Muscle layer of duodenum (tissue), 2 donors: ENCODE measurements at regions not wholly inside any gene's neighbourhood (a gene's known extent, or its start where the extent isn't known, plus 50 kb on each side); places are given as distances from the start of the nearest gene placed in this dataset.

ENCODE experiments used
- H3K27ac ChIP-seq: one replicate; pipeline ENCODE4 v1.7.0; 2013; ENCODE audit warnings: mild to moderate bottlenecking, low read length
- H3K27me3 ChIP-seq: one replicate; pipeline ENCODE4 v1.7.0; 2013; ENCODE audit warnings: low read depth, mild to moderate bottlenecking, control low read depth, low read length
- H3K36me3 ChIP-seq, 2 donors: one replicate each; pipeline ENCODE4 v1.7.0; 2013; ENCODE audit warnings: low read length in 2 of 2, control low read depth in 1 of 2, mild to moderate bottlenecking in 1 of 2; ENCODE audit not compliant: insufficient read depth in 2 of 2, control insufficient read depth in 1 of 2
- H3K4me1 ChIP-seq, 2 donors: one replicate each; pipeline ENCODE4 v1.7.0; 2013; ENCODE audit warnings: low read length in 2 of 2, mild to moderate bottlenecking in 2 of 2, control low read depth in 1 of 2, moderate library complexity in 1 of 2; ENCODE audit not compliant: insufficient read depth in 2 of 2, control insufficient read depth in 1 of 2
- H3K4me3 ChIP-seq, 2 donors: one replicate each; pipeline ENCODE4 v1.7.0; 2013; ENCODE audit warnings: low read length in 2 of 2, low read depth in 1 of 2, mild to moderate bottlenecking in 1 of 2
- H3K9me3 ChIP-seq, 2 donors: one replicate each; pipeline ENCODE4 v1.7.0; 2013; ENCODE audit warnings: low read length in 2 of 2, control low read depth in 1 of 2, mild to moderate bottlenecking in 1 of 2; ENCODE audit not compliant: control insufficient read depth in 1 of 2
- donor health status: healthy.

DNA sequence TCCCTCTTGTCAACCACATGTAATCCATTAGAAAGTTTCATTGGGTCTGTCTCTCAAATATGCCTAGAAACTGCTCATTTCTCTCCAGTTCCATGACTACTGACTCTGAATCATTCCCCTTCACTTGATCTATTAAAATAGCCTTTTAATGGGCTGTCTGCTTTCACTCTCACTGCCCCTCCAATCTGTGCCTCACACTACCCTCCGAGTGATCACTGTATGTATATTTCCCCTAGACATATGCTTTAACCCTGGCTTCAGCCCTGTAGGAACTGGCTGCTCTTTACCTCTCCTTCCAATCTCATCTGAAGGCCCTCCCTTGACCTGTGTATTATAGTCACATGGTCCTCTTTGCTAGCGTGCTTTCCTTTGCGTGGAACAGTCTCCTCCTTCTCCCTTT, 282.8 kb upstream of the ADAMTS9 start:
- no peak overlapping the region for H3K27ac ChIP-seq

DNA sequence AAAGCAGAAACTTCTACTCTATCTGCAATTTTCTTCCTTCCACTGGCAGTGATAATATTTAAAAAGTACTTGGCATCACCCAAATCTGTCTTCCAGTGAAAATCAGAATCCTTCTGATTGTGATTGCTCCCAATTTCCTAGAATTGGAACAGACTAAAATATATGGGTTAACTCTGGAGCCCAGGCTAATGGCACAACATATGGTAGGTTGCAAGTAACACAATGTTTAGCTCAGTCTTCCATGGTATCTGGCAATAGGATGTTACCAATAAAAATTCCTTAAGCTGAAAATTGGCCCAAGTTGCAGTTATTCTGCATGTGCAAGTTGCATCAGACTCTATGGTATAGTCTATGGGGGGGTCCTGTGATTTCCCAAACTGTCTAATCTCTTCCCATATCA, 273.5 kb upstream of the ADAMTS9 start:
- Histone ChIP-seq H3K4me3 (no peak overlapping the region), H3K27ac (no peak overlapping the region), H3K36me3 (peaks cover 0 to 6% of the 10 kb centered on the region in 2 donors), H3K4me1 (no peaks in the 10 kb centered on the region), H3K9me3 (no peaks in the 10 kb centered on the region), H3K27me3 (no peaks in the 10 kb centered on the region)

More for the DNA sequence above, 282.8 kb upstream of the ADAMTS9 start:
- H3K4me3 ChIP-seq, result no peak overlapping the region
- peaks cover 0 to 10% of the 10 kb centered on the region in 2 donors for H3K36me3 ChIP-seq
- no peaks in the 10 kb centered on the region for H3K4me1 ChIP-seq
- no peaks in the 10 kb centered on the region for H3K9me3 ChIP-seq
- H3K27me3 ChIP-seq, result no peaks in the 10 kb centered on the region

DNA sequence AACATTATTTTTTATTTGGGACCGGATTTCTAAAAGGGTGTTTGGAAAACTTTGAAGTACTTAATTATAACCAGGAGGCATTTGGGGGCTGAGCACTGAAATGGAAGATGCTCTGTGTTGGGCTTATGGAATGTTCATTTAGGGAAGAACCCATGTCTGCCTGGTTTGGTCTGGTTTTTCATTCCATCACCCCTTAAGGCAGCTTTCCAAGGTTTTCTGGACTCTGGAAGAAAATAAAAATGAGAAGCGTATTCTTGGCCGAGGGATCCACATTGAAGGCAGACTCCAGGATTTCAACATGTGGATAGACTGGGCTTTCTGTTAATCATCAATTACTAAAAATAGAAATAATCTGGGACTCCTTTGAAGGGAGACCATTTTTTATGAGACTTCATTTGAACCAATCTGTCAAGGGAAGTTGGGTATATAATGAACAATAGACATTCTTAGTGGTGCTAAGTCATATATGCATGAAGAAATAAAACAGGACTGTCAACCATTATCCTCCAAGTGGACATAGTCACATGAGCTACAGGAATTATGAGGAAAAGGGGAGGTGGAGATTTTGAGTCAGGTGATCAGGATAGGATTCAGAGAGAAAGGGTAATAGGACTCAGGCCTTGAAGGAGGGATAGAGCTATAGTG, 270.5 kb upstream of the ADAMTS9 start:
- Histone ChIP-seq H3K4me1 (peaks cover 5 to 6% of the 10 kb centered on the region in 2 donors), H3K27ac (no peak overlapping the region), H3K9me3 (no peaks in the 10 kb centered on the region), H3K4me3 (no peak overlapping the region), H3K27me3 (no peaks in the 10 kb centered on the region), H3K36me3 (no peaks in the 10 kb centered on the region)

DNA sequence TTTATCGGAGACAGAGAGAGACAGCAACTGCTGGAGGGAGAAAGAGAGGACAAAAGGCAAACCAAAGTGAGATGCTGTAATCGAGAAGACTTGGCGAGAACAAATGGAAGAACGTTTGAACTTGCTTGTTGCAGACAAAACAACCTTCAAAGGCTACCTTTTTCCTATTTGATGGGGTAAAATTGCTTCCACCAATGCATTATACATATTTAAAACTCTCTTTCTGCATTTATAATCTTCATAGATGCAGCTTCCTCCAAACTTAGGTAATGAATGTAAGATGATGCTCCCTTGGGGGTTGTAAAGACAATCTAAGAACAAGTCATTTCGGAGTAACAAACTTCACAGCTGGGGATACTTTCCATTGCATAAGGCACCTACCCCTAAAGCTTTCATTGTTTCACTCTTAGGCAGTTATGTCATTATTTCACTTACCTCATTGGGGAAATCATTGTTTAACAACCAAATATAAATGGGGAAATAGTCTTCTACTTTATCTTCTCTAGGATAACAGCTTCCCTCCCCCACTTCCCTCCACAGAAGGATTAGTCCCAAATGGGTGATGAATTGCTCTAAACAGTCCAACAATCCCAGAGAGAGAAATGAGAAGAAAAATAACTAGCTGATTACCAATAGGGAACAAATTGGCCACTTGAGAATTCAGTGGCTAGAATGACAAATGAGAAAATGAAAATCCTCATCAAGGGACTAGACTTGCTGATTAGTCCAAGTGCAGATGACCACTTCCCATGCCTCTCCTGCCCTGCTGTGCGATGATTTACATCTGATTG, 269.8 kb upstream of the ADAMTS9 start:
- H3K4me1 ChIP-seq, result peaks cover 5 to 6% of the 10 kb centered on the region in 2 donors
- H3K27me3 ChIP-seq, result no peaks in the 10 kb centered on the region
- no peak overlapping the region for H3K27ac ChIP-seq
- H3K36me3 ChIP-seq, result no peaks in the 10 kb centered on the region
- H3K4me3 ChIP-seq, result no peak overlapping the region
- no peaks in the 10 kb centered on the region for H3K9me3 ChIP-seq

DNA sequence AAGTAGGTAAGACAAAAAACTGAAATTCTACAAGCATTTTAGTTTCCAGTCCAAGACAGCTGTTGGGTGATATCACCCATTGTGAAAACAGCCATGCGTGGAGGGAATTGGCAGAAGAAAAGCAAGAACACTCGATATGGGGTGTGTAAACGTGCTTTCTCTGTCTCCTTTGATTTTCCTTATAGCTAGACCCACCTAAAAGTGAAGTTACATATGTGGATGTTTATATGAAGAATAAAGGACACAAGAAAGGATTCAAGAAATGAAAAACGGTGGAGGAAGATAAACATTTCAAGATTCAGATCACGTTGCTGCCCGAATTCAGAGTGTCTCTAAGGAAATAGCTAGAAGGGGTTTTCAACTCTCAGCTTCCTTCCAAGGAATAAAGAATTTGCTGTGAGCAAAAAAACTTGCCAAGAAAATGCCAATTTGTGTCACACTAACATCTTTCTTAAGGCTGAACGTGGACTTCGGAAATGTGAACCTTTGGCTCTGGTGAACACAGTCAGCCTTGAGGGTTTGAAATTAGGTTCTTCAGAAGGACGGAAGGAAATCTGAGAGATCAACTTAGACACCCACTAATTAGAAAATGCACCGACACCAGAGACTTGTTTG, 269.0 kb upstream of the ADAMTS9 start:
- H3K27ac ChIP-seq, result no peak overlapping the region
- H3K27me3 ChIP-seq, result no peaks in the 10 kb centered on the region
- H3K4me1 ChIP-seq, result peaks cover 5 to 6% of the 10 kb centered on the region in 2 donors
- no peaks in the 10 kb centered on the region for H3K36me3 ChIP-seq
- H3K9me3 ChIP-seq, result no peaks in the 10 kb centered on the region
- H3K4me3 ChIP-seq, result no peak overlapping the region

DNA sequence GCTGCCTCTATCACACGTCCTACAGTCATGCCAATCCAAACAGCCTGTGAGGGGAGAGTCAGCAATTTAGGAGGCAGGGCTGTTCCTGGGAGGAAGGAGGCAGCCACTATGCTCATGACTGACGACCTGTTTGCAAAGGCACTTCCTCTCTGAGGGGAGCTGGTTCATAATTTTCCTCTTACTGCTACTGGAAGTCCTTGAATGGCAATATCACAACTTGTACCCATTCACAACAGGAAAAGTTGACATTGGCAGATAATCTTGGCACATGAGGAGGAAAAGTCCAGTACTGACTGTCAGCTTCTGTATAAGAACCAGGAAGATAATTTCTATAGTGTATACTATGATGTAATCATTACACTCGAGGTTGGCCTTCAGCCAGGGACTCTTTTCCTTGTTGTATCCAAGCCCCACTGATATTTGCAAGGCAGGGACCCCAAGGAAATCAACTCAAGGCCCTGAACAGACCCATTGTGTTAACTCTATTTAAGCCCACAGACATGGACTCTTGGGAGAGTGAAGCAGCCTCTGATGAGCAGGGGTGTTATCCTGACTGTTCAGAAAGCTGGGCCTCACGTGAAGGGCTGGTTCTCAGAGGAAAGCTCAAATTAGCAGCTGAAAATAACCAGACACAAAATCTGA, 267.3 kb upstream of the ADAMTS9 start:
- no peak overlapping the region for H3K4me3 ChIP-seq
- H3K27ac ChIP-seq, result no peak overlapping the region
- H3K36me3 ChIP-seq, result no peaks in the 10 kb centered on the region
- H3K9me3 ChIP-seq, result no peaks in the 10 kb centered on the region
- no peaks in the 10 kb centered on the region for H3K27me3 ChIP-seq
- peaks cover 5 to 6% of the 10 kb centered on the region in 2 donors for H3K4me1 ChIP-seq

DNA sequence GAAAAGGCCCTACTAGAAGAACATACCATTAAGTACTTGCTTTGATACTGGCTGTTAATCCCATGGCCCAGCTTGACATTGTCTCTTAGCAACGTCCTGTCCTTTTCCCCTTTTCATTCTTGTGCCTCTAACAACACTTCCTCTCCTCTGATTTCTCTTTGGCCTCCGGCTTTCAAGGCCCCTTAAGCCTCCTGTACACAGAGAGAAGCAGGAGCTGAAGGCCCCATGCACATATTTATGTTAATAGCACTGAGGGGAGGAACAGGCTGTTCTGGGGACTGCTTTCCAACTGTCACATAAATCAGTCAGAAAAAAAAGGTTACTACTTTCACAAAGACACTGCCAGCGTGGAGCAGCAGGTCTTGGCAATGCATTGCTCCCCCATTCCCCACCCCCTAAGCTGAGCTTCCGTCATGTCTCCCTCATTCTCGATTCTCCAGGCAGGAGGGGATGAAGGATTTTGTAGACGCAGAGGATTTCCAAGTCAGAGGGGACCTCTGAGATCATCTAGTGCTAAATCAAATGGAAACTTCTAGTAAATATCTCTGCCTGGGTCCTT, 257.4 kb upstream of the ADAMTS9 start:
- Histone ChIP-seq H3K4me1 (peaks cover 0 to 10% of the 10 kb centered on the region in 2 donors), H3K9me3 (no peaks in the 10 kb centered on the region), H3K27me3 (no peaks in the 10 kb centered on the region), H3K27ac (no peak overlapping the region), H3K36me3 (no peaks in the 10 kb centered on the region), H3K4me3 (no peak overlapping the region)

DNA sequence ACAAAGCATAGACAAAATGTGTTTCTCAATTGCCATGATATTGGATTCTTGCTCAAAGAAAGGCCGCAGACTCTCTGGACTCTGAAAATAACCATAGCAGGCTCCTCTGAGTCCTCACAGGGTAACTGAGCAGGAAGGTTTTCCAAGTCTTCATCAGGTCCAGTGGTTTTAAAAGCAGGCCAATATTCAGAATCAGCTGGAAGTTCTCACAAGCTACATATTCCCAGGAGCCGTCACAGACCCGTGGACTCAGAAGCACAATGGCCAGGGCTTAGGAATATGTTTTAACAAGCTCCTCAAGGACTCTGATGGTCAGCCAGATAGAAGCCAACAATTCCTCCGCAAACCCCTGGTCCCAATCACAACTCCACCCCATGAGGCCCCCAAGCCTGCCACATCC, 256.1 kb upstream of the ADAMTS9 start:
- Histone ChIP-seq H3K9me3 (no peaks in the 10 kb centered on the region), H3K36me3 (no peaks in the 10 kb centered on the region), H3K27me3 (no peaks in the 10 kb centered on the region), H3K4me1 (peaks cover 0 to 10% of the 10 kb centered on the region in 2 donors), H3K27ac (no peak overlapping the region), H3K4me3 (no peak overlapping the region)

DNA sequence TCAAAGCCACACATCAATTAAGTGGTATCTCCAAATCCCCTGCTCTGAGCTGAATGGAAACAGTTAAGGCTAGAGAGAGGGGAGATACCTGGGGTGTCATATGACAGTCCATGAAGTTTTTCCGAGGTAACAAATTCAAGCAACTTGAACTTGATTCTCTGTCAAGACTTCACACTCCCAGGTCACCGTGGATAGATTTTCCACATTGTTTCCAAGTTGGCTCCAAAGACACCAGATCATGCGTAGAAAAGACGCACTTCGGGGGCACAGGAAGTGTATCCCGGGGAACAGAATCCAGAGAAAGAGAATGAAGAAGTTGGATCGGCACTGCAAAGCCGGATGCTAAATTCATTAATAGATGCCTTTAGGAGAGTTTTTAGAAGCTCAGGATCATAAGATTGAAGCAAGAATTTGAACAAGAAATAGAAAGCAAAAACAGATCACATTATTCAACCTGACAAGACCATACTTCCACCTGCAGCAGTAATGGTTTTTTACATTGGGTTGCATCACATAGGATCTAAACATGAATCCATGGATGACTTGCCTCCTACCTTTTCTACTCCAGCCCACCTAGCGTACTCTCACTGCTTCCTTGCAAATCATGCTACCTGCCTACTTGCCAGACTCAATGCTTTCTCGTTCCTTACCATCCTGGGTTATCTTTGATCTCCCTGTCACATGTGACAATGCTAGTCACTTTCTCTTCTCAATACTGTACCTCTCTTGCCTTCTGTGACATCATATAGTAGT, 253.0 kb upstream of the ADAMTS9 start:
- Histone ChIP-seq H3K36me3 (no peaks in the 10 kb centered on the region), H3K27ac (no peak overlapping the region), H3K4me1 (peaks cover 0 to 15% of the 10 kb centered on the region in 2 donors), H3K4me3 (no peak overlapping the region), H3K9me3 (no peaks in the 10 kb centered on the region), H3K27me3 (no peaks in the 10 kb centered on the region)

DNA sequence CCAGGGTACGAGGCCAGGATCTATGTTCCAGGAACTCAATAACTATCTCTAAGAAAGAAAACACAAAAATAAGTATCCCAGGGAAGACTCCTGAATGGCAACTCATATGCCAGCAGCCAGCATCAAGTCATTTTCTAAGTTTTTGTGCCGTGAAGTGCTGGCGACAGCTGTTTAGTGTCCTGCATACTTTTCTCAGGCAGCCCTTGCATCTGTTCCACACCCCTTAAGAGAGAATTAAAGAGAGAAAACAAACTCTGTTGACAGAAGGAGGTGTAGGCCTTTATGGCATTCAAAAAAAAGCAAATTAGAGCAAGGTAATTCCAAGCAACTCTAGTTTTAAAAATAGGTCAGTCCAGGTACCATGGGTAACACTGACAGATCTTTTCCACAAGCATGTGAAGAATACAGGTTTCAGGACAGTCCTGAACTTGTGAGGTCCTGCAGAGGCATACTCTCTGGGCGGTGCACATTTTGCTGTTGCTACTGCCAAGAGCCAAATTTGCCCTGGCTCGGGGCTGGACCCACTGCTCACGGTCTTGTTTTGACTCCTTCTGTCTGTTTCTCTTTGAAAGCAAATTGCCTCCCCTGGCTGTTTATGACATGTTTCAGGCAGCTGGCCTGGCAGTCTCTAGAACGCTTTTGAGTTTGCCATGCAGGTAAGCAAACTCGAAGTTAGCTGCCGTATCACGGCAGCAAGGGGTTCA, 252.1 kb upstream of the ADAMTS9 start:
- no peak overlapping the region for H3K27ac ChIP-seq
- H3K27me3 ChIP-seq, result no peaks in the 10 kb centered on the region
- no peak overlapping the region for H3K4me3 ChIP-seq
- H3K9me3 ChIP-seq, result no peaks in the 10 kb centered on the region
- peaks cover 0 to 6% of the 10 kb centered on the region in 2 donors for H3K4me1 ChIP-seq
- no peaks in the 10 kb centered on the region for H3K36me3 ChIP-seq
